GM19025 (cell line): ENCODE measurements at regions not wholly inside any gene's neighbourhood (a gene's known extent, or its start where the extent isn't known, plus 50 kb on each side); places are given as distances from the start of the nearest gene placed in this dataset.

ENCODE experiments used
- ATAC-seq: cut with Tn5 transposase; IDR thresholded peaks from one replicate; pipeline ENCODE4 v1.9.1; 2021; ENCODE audit warnings: mild to moderate bottlenecking, low read depth, moderate library complexity; ENCODE audit not compliant: unreplicated experiment

DNA sequence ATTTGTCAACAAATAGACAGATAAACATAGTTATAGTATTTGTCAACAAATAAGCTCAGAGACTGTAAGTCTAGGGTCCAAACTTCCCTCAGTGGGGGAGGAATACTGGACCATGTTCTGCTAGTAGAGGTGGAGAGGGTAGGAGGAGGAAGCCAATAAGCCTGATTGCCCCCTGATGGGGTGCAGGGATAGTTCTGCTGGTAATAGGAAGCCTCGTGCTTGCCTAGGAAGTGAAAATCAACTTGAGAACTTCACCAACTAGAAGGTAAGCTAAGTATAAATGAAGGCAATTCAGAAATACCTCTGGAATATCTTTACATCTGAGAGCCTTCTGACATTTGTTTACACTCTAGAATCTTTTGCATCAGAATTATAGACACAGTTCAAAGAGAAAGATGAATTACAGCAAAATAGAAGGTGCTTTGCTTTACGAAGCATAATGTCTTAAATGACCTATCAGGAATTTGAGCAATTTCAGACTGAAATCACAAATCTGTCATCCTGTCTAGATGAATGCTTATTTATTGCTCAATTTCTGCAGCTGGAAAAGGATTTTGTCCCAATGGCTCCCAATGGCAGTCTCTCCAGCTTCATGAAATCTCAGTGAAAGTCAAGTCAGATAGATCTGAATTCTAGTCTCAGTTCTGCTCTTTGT is 225.6 kb upstream of the TBC1D5 start:
- no peak for ATAC-seq

DNA sequence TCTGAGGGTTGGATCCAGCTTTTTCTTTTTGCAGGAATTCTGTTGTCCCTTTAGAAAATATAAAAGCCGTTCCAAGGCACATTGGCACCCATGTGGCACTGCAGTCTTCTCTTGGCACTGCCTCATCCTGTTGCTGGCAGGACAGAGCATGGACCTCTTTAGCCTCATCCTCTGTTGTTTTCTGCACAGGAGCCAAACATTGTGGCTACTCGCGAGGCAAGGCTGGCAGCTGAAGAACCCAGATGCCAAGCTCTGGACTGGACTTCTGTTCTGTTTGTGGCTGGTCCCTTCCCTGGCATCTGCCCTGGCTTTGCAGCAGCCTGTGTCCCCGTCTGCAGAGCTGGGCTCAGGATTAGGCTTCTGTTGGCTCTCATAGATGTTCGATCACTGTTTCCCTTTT is 224.7 kb upstream of the TBC1D5 start:
- no peak for ATAC-seq

DNA sequence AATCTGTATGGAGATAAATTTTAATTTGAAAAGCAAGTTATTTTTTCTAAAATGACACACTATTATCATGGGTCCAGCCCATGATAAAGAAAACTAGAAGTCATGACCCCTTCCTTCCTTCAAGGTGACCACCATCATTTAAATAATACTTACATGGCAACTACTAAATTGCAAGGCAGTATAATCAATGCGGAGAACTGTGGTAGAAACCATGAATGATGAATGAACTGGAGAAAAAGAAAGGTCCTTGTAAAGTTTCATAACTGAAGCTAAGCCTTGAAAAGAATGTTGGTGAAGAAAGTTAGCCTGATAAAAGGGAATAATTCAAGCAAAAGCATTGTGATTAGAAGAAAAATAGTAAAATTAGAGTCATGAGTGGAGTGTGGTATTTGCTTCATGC is 222.9 kb upstream of the TBC1D5 start:
- ATAC-seq, result no peak

DNA sequence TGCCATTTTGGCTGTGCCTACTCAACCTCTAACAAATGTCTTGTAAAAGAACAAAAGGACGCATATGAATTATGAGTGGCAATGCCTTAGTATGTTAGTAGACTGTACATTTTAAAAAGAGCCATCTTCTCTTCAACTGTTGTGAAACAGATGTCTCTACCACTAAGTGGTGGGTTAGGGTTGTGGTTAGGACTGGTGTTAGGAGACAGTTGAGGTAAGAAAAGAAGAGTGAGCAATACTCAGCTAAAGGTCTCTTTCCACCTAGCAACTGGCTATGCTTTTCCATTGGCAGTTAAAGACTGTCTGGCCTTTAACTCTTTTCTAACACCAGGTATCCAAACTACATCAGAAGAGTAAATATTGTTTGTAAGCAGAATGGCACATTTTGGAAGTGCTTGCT is 221.7 kb upstream of the TBC1D5 start:
- no peak for ATAC-seq

DNA sequence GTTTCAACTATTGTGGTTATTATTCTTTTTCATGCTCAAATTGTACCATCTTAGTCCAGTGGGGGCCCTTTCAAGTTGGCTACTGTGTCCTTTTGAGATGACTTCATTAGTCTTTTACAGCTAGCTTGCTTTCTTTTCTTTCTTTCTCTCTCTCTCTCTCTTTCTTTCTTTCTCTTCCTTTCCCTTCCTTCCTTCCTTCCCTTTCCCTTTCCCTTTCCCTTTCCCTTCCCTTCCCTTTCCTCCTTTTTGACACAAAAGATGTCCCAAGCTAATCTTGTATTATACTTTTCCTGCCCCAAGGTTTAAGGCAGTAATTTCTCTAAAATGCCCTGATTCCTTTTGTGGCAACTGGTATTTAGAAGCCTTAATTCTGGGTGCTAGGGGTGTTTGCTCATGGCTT is 213.0 kb upstream of the TBC1D5 start:
- ATAC-seq, result no peak

DNA sequence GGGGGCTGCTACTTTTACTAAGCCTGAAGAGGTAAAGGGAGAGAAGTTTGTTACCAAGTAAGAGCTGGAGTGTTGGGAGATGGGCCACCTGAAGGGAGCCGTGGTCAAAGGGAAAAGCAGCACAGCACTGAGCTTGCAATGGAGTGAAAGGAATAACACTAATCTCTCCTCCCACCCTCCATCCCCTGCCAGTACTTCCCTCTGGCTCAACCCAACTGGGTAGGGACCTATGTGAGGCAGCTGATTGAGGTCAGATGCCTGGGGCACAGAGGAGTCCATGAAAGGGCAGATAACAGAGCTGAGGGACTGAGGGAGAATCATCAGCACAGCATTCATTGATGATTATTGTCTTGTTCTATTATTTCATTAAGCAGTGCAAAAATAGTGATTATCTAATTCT is 212.4 kb upstream of the TBC1D5 start:
- no peak for ATAC-seq

DNA sequence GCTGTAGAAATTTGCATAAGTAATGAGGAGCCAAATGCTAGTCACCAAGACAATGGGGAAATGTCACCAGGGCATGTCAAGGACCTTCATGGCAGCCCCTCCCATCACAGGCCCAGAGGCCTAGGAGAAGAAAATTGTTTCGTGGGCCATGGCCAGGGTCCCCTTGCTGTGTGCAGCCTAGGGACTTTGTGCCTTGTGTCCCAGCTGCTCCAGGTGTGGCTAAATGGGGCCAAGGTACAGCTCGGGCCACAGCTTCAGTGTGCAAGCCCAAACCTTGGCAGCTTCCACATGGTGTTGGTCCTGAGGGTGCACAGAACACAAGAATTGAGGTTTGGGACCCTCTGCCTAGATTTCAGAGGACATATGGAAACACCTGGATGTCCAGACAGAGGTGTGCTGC is 208.8 kb upstream of the TBC1D5 start:
- ATAC-seq, result no peak

DNA sequence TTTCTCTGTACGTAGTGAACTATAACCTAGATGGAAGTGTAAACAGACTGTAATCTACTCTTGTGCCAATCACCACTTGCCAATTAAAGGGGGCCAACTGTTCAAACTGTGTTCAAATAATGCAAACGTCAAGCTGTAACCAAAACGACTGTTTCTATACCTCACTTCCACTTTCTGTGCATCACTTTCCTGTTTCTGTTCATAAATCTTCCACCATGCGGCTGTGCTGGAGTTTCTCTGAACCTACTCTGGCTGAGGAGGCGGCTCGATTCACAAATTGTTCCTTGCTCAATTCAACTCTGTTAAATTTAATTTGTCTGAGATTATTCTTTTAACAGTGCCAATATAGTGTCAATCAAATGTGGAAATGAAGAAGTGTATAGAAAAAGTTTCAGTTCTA is 206.7 kb upstream of the TBC1D5 start:
- ATAC-seq, result no peak

DNA sequence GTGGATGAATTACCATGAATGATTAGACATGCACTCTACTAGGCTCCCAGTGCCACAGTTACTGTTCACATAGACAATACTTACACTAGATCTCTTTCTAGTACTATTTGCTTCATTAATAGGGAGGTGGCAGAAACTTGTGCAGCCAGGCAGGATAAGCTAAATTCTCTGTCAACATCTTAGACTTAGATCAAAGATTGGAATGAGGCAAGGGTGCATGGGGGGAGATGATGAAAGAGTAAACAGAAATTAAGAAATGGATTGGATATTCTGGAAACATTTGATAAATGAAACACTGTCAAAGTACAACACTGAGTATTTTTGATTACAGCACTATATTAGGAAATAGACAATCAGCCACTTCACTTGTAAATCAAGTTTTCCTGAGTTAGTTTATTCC is 205.4 kb upstream of the TBC1D5 start:
- no peak for ATAC-seq

DNA sequence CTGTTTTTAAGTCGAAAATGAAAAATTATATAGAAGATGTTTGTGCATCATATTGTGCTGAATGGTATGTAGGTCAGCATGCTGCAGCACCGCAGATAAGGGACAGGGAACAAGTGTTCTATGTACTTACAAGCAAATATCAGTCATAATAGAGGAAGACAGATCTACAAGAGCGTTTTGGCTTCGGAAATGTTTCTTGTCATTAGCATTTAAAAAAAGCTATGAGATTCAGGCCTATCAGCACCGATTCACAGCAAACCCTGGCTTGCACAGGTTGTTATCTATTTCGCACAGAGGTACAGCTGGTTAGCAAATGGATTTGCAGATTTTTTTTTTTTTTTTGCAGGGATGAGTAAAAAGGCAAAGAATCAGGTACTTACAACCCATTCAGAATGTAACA is 204.2 kb upstream of the TBC1D5 start:
- no peak for ATAC-seq

DNA sequence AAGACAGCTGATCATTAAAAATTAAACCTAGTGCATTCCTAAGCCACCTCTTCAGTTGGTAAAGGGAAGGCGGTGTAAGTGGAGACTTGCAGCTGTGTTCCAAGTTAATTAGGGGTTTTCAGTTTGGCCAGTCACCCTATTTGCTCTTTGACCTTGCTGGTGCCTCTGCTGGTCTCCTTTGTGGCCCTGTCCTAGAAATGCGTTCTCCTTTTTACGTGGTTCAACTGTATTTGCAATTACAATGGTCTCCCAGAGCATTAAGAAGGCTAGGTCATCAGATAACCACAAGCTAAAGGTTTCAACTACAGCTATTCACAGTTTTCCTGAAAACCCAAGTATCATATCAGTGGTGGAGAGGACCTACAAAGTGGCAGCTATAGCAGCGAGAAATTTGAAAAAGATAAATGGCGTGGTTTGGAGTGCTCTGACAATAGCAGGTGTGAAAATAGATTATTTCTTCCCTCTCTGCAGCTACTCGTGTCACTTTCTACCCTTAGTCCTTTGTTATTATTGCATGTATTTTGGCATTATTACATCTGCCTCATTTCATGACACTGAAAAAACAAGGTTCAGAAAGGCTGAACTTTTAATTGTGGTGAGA is 203.5 kb upstream of the TBC1D5 start:
- ATAC-seq, result no peak

DNA sequence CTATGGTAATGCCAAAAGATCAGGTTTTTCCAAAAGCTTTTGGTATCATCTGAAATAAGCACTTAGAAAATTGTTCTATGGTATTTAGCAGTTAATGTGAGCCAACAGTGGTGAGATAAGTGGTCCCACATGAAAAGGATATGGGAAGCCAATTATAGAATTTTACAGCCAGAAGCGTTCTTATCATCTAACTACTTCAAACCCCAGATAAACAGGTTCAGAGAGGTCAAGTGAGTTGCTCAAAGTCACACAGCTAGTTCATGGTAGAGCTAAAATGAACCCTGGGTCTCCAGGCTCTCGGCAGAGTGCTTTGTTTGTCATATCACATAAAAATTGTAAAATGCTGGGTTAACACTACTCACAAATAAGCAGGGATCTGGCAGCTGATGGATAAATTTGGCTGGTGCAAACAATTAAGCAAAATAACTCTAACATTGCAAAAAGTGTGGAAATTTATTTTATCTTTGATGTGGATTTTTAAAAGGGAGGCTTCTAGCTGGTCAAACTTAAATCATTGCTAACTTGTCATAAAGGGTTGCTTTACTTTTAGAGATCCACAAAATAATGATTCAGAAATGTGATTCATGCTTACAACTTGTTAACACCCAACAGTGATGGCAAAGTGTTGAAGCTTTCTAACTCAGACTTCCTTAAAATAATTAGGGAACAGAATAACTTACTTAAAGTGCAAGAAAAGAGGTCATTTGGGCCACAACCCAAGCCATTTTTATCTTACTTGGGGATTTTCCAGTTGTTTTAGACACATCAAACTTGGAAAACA is 202.8 kb upstream of the TBC1D5 start:
- no peak for ATAC-seq

DNA sequence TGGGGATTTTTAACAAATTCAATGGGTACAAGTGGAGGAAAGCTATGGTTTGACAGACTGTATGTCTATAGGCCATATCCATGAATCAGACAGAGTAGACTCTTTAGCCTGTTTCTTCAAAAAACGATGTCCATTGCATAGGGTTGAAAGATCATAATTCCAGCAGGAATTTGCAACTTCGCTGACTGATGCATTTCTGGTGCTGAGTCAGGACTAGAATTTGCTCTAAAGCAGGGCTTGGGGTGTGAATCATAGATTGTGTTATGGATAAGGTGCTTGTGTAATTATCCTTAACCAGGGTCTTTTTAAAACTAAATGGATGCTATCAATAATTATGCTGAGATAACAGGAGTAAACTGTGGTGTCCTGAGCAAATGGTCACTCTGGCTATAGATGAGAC is 200.4 kb upstream of the TBC1D5 start:
- no peak for ATAC-seq

DNA sequence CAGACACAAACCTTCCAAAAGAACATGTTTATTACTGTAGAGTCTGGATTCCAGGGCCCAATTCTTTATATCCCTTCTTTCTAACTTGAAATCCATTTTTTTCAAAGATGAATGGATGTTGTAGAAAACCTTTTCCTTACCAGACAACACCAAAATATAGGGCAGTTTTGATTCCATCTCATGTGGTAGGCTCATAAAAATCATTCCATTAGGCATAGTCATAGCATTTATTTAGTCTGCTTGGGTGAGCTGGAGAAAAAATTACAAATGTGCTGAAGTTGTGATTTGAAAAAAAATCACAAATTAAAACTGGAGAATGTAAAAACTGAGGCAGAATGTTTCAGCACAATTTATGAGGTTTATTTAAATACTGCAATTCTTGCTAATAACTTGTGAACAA is 199.3 kb upstream of the TBC1D5 start:
- ATAC-seq, result no peak

DNA sequence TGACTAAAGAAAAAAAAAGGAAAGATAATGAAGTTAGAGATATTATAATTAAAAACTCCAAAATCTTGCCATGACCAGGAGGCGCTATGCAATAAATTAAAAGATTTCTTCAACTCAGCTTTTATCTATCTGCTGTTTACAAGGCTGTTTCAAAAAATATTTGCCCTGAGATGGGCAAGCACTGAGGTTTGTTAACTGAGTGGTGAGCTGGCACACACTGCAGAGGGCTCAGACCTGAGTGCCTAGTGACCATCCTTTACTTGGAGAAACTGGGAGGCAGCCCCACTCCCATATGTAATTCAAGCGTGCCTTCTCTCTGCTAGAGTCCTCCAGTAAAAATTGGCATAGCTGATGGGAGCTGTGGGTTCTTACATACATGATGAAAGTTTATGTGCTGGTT is 198.7 kb upstream of the TBC1D5 start:
- ATAC-seq, result no peak

DNA sequence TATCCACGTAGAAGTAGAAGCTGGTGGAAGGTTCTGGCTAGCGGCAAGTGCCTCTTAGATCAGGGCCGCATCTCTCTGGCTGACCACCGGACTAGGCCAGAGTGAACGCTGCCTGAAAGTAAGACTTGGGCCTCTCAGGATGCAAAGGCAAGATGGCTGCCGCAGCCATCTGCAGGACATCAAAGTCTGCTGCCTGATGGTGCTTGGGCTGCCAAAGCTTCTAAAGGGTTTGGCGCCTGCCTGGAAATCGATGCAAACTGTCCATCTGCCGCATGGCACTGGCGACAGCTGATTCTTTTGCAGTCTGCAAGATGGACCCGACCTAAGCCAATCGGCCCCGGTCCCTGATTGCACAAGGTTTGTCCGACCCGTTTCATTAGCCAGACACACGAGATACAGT is 196.7 kb upstream of the TBC1D5 start:
- no peak for ATAC-seq

DNA sequence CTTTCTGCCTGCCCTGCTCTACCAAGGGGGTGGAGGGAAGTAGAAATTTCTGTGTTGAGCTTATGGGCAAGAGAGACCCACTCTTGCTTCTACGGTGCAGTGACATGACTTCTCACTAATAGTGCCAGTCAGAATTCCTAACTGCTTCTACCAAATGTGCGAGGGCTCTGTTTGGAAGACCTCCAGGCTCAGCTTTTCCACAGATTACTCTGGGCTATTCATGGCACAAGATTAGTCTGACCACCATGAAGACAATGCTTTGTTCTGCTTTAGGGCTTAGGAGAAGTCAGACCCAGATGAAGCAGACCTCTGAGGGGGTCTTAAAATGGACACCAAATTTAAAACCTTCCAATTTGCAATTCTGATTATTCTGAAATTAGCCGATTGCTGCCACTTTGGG is 195.9 kb upstream of the TBC1D5 start:
- ATAC-seq, result no peak

DNA sequence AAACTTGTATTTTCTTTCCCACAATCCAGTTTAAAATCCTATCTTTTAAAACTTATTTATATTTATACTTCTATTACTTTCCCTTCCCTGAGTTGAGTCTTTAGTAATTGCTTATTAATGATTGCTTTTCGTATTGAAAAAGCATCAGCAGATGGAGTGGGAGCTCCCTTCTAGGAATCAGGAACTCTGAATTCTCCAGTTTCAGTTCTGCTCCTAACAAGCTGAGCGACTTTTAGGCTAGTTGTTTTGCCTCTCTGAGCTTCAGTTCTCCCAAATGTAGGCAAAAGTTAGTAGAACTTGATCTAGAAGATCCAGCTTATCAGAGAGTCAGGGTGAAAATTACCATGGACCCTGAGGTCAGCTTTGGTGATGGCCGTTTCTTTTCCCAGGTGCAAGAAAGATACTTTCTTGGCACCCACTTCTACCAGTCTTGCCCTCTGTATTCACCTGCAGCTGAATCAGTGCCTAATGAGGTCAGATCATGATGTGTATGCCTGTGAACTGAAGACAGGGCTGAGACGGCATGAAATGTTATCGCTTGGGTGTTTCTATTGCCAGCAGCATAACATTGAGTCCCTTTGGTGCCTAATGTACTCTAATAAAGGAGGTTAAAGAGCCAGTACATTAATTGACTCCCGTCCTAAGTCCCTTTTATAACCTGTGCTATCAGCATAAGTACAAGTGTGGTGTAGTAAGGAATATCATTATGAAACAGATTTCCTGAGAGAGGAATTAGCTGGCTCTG is 194.5 kb upstream of the TBC1D5 start:
- ATAC-seq, result no peak

DNA sequence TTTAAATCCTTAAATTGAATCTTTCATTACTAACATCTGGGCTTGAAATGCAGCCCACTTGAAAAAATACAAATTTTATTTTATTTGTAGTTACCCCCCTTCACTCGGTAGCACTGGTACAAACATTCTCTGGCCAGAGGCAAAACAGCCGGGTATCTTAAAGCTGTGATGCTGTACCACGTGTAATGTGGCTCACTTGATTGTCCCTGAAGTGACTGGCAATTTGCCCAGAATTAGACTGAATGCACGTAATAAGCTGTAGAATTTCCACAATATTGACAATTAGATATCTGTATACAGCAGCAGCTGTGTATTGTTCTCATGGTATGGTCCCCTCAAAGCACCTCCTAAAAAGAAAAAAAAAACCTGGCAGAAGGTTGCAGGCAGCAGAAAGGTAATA is 192.8 kb upstream of the TBC1D5 start:
- ATAC-seq, result no peak

DNA sequence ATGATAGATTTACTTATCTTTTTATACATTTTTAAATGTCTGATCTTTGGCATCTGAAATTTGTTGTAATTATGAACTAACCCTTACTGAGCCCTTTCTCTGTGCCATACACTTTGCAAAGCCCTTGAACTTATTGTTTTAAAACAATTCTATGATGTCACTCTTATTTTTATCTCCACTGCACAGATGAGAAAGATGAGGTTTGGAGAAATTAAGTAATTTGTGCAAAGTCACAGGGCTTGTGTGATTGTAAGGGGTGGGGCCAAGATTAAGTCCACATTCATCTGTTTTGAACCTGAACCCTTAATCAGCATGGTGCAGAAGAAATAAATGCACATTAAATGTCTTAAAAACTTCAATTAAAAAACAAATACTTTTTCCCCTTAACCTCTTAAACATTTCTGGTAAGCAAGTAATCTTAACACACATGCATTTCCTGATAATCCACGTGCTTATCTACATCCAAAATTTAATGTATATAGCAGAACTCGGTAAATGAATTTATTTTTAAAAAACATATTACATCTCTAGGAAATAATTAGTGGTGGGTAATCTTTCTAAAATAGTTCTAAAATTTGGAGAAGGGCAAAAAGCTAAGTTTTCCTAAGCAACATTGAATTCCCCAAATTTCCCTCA is 189.8 kb upstream of the TBC1D5 start:
- ATAC-seq, result no peak

DNA sequence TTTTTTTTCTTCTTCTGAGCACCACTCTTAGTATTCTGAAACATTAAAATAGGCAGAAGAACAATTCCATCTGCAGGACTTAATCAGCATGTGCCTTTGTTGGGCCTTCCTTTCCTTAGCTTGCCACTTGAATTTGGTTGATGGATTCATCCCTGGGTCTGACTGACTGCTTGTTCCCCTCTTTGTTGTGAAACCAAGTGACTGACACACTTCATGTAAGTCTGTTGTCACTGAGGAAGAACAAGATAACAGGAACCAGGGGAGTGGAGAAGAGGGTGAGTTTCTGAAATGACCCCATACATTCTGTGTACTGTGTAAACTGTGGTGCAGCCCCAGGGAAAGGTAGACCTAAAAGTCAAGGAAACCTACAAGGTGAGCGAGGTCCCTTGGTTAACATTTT is 188.7 kb upstream of the TBC1D5 start:
- no peak for ATAC-seq
